Mucosa of descending colon (tissue), 3 donors: ENCODE measurements at regions not wholly inside any gene's neighbourhood (a gene's known extent, or its start where the extent isn't known, plus 50 kb on each side); places are given as distances from the start of the nearest gene placed in this dataset.
A peak's percentile ranks its signal among the peaks of the same experiment; 100 is the strongest.

Experiments
- ATAC-seq: fragments of 200-7000 bp; cut with Tn5 transposase; one replicate; pipeline ENCODE4 v1.9.1; 2020; ENCODE audit warnings: mild to moderate bottlenecking, moderate library complexity
- DNase-seq, 3 donors: peaks; one replicate each; pipeline ENCODE4 v3.0.0-alpha.2; 2020
- H3K36me3 ChIP-seq: fragments of 200-600 bp; one replicate; pipeline ENCODE4 v1.8.0; 2021; ENCODE audit warnings: low read depth, mild to moderate bottlenecking
- H3K4me1 ChIP-seq: fragments of 200-600 bp; one replicate; pipeline ENCODE4 v1.8.0; 2021; ENCODE audit warnings: low read depth, mild to moderate bottlenecking
- H3K4me3 ChIP-seq: fragments of 200-600 bp; one replicate; pipeline ENCODE4 v1.8.0; 2021; ENCODE audit warnings: mild to moderate bottlenecking
- H3K9me3 ChIP-seq: fragments of 200-600 bp; one replicate; pipeline ENCODE4 v1.8.0; 2021; ENCODE audit warnings: mild to moderate bottlenecking
- CTCF ChIP-seq: fragments of 200-600 bp; IDR thresholded peaks from one replicate; pipeline ENCODE4 v1.8.0; 2022; ENCODE audit warnings: antibody characterized with exemption, mild to moderate bottlenecking
- intact Hi-C, 2 donors: fragments of 100-400 bp; cut with DNase I in 1 of 2; cut with micrococcal nuclease in 1 of 2; formaldehyde crosslinking; loops; one replicate each; pipeline versions ENCODE4 v1.11.0 to v1.11.1; 2022; cut with DNase I, micrococcal nuclease
- donor health status: DM: no; HTN: no; CAD: no; lungs with moderate emphysema.
- donor health status: DM: no; HTN: no; CAD: no.
- donor health status: DM: no; HTN: yes; CAD: no.

GRCh38 chr3:23654571-23654970 lies 151.2 kb upstream of the UBE2E1 start:
- no peaks in the 10 kb centered on the region for H3K36me3 ChIP-seq
- no peaks in the 10 kb centered on the region for H3K9me3 ChIP-seq
- no peak for TF ChIP-seq CTCF
- no peak overlapping the region for H3K4me3 ChIP-seq
- no peak for DNase-seq
- H3K4me1 ChIP-seq, result no peaks in the 10 kb centered on the region
- no peak for ATAC-seq
- intact Hi-C loops, result no loop called here

- intact Hi-C loops, result no loop called here
- Histone ChIP-seq H3K36me3 (no peaks in the 10 kb centered on the region), H3K4me1 (no peaks in the 10 kb centered on the region), H3K9me3 (no peaks in the 10 kb centered on the region), H3K4me3 (no peak overlapping the region)
- DNase-seq (no peak), ATAC-seq (no peak)
- no peak for TF ChIP-seq CTCF
These were observed 150.0 kb upstream of the UBE2E1 start for GRCh38 chr3:23655749-23656148.

GRCh38 chr3:23656199-23656598 lies 149.6 kb upstream of the UBE2E1 start:
- no peak for ATAC-seq
- intact Hi-C loops, result no loop called here
- Histone ChIP-seq H3K9me3 (no peaks in the 10 kb centered on the region), H3K4me1 (no peaks in the 10 kb centered on the region), H3K4me3 (no peak overlapping the region), H3K36me3 (no peaks in the 10 kb centered on the region)
- no peak for DNase-seq
- TF ChIP-seq CTCF, result no peak

GRCh38 chr3:23656821-23657220 lies 148.9 kb upstream of the UBE2E1 start:
- DNase-seq (no peak), ATAC-seq (no peak)
- no peaks in the 10 kb centered on the region for H3K36me3 ChIP-seq
- no peak for TF ChIP-seq CTCF
- intact Hi-C loops, result no loop called here
- no peak overlapping the region for H3K4me3 ChIP-seq
- no peaks in the 10 kb centered on the region for H3K4me1 ChIP-seq
- H3K9me3 ChIP-seq, result no peaks in the 10 kb centered on the region

- no peak for TF ChIP-seq CTCF
- ATAC-seq, result no peak
- H3K36me3 ChIP-seq, result no peaks in the 10 kb centered on the region
- intact Hi-C loops, result no loop called here
- H3K4me1 ChIP-seq, result no peaks in the 10 kb centered on the region
- no peak for DNase-seq
- H3K9me3 ChIP-seq, result no peaks in the 10 kb centered on the region
- no peak overlapping the region for H3K4me3 ChIP-seq
These were observed 148.1 kb upstream of the UBE2E1 start for GRCh38 chr3:23657647-23658046.

GRCh38 chr3:23659274-23659673 lies 146.5 kb upstream of the UBE2E1 start:
- TF ChIP-seq CTCF, result no peak
- DNase-seq (no peak), ATAC-seq (peak; percentile 38)
- intact Hi-C loops, result no loop called here
- H3K36me3 ChIP-seq, result no peaks in the 10 kb centered on the region
- H3K4me1 ChIP-seq, result no peaks in the 10 kb centered on the region
- H3K9me3 ChIP-seq, result no peaks in the 10 kb centered on the region
- no peak overlapping the region for H3K4me3 ChIP-seq
